Testis (tissue), 2 donors: ENCODE measurements at regions not wholly inside any gene's neighbourhood (a gene's known extent, or its start where the extent isn't known, plus 50 kb on each side); places are given as distances from the start of the nearest gene placed in this dataset.

ENCODE experiments used
- CTCF ChIP-seq, 3 experiments: fragments of 450-650 bp in 2 of 3; fragments of 200-600 bp in 1 of 3; sonication (generic) in 1 of 3; IDR thresholded peaks; one replicate each; pipeline ENCODE4 v1.5.1; 2016 to 2019; ENCODE audit warnings: antibody characterized with exemption in 3 of 3, mild to moderate bottlenecking in 2 of 3, moderate library complexity in 1 of 3
- POLR2A ChIP-seq: fragments of 450-650 bp; IDR thresholded peaks from one replicate; pipeline ENCODE4 v1.6.1; 2017; ENCODE audit warnings: antibody characterized with exemption, mild to moderate bottlenecking, moderate library complexity

- TF ChIP-seq CTCF (IDR thresholded peaks at IDR 0.05): no peak
- TF ChIP-seq POLR2A: no peak
Measured at GRCh38 chr12:107984973-107985372, 144.1 kb upstream of the WSCD2 start.
